ENCODE measurements at regions not wholly inside any gene's neighbourhood (a gene's known extent, or its start where the extent isn't known, plus 50 kb on each side); places are given as distances from the start of the nearest gene placed in this dataset.
"Not testable (repeated sequence)": the region's sequence is repeated elsewhere in the genome, so short reads cannot be mapped to it uniquely, and the experiment has no call there.

GRCh38 chr5:11392-11791, 80.6 kb upstream of the PLEKHG4B start:
- DNase-seq = not testable (repeated sequence)

GRCh38 chr5:11898-12297, 80.1 kb upstream of the PLEKHG4B start:
- no peak for DNase-seq

DNA sequence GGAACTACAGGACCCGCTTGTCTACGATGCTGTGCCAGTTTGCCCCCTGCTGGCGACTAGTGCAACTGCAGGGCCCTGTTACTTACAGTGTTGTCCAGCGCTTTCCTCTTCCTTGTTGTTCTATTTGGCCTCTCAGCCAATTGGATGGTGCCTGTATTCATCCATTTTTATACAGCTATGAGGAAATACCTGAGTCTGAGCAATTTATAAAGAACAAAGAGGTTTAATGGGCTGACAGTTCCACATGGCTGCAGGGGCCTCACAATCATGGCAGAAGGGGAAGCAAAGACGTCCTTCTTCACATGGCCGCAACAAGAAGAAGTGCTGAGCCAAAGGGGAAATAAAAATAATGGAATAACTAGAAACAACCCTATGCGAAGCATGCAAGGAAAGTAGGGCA, 78.7 kb upstream of the PLEKHG4B start:
- no peak for DNase-seq

DNA sequence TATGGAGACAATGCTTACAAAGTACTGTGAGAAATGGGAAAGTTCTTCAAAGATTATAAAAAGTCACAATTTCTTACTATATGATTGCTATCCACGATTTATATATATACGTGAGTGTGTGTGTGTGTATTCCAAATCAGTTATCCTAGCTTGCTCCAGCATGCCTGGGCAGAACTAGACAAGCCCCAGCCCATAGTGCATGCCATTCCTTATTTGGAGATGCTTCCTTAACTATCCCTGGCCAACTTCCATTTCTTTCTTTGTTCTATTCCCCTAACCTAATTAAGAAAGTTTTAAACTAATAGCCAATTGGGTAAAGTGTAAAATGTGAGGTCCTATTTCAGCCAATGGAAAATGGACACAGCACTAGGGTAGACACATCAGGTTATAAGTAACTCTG, 77.3 kb upstream of the PLEKHG4B start:
- not testable (repeated sequence) for DNase-seq

- DNase-seq = not testable (repeated sequence)
These were observed 71.7 kb upstream of the PLEKHG4B start for GRCh38 chr5:20276-20675.

GRCh38 chr5:21654-22233, 70.2 kb upstream of the PLEKHG4B start:
- DNase-seq = peak; percentile 39

DNA sequence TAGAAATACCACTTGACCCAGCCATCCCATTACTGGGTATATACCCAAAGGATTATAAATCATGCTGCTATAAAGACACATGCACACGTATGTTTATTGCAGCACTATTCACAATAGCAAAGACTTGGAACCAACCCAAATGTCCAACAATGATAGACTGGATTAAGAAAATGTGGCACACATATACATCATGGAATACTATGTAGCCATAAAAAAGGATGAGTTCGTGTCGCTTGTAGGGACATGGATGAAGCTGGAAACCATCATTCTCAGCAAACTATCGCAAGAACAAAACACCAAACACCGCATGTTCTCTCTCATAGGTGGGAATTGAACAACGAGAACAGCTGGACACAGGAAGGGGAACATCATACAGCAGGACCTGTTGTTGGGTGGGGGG, 68.1 kb upstream of the PLEKHG4B start:
- not testable (repeated sequence) for DNase-seq

DNA sequence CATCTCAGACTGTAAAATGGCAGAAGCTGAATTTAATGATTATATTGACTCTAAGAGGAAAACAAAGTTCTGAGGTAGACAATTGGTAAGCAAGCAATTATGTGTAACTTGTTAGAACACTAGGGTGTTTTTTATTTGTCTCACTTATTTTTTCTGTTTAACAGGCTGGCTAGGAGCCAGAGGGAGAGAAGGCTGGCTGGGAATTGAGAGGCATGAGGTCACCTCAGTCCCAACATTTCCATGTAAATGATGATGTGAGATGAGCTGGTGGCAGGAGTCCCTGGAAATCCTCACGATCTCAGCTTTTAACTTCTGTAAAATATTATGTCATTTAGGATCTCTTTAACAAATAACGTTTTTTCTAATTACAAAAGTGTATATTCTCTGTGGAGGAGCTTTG, 66.9 kb upstream of the PLEKHG4B start:
- DNase-seq = not testable (repeated sequence)

GRCh38 chr5:30131-30530, 61.8 kb upstream of the PLEKHG4B start:
- no peak for DNase-seq

- DNase-seq = not testable (repeated sequence)
These were observed 61.4 kb upstream of the PLEKHG4B start for GRCh38 chr5:30556-30955.

GRCh38 chr5:32165-32564, 59.8 kb upstream of the PLEKHG4B start:
- no peak for DNase-seq

- DNase-seq = not testable (repeated sequence)
These were observed 56.4 kb upstream of the PLEKHG4B start for GRCh38 chr5:35521-35920.

DNA sequence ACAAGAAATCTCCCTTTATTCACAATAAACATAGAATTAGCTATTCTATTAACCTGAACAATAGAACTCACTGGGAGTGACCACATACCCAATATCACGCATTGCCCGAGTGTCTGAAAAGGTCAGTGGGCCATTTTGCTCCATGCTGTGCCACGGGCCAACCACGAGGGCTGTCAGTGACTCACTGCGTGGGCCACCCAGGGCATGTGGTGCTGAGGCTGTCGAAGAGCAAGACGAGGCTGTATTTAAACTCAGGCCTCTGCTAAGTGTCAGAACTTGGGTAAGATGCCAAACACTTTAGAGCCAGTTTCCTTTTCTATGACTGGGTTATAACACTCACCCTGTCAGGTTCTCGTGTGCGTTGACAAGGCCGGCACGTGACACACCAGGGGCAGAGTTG, 54.8 kb upstream of the PLEKHG4B start:
- not testable (repeated sequence) for DNase-seq

DNA sequence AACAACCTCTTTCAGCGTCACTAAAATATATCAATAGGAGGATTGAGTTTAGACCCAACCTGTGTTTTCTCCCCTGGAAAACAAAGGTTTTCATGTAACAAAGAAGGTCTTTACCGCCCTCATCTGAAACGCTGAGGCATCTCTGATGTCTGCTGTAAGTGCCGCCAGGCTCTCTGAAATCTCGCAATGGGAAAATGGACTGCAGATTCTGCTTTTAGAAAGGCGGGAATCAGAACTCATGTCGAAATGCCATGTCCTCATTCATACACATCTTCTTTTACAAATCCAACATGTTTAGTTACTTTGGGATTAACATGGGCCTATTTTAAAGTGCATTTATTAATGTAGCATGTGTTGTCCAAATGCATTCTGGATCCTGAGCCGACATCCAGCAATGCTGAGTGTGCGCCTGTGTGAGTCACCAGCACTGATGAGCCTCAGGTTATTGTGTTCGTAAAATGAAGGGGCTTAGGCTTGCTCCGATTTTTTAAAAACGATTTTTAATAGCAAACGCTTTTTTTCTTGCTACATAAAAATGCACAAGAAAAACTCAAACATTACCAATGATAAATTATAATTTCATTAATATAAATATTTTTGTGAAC, 51.9 kb upstream of the PLEKHG4B start:
- no peak for DNase-seq

Measured in hematopoietic multipotent progenitor cell treated with erythropoietin and hydrocortisone succinate and interleukin-3 and kit ligand, for 6 days (in vitro differentiated cells).